H1 (cell line): ENCODE measurements at regions not wholly inside any gene's neighbourhood (a gene's known extent, or its start where the extent isn't known, plus 50 kb on each side); places are given as distances from the start of the nearest gene placed in this dataset.

Experiments
- BCL11A ChIP-seq, 2 experiments: IDR thresholded peaks; one replicate each; pipeline ENCODE4 v1.6.1; 2011; ENCODE audit warnings: low read depth in 2 of 2, low read length in 2 of 2, mild to moderate bottlenecking in 2 of 2
- CHD7 ChIP-seq: fragments of 300-600 bp; sonication (generic); IDR thresholded peaks from 2 replicates; pipeline ENCODE4 v1.7.1; 2012; ENCODE audit warnings: low read length, moderate library complexity, mild to moderate bottlenecking, inconsistent platforms; ENCODE audit not compliant: insufficient replicate concordance
- EGR1 ChIP-seq: IDR thresholded peaks from 2 replicates; pipeline ENCODE4 v1.6.1; 2011; ENCODE audit warnings: low read depth, low read length, borderline replicate concordance
- KDM5A ChIP-seq: fragments of 200-600 bp; IDR thresholded peaks from 2 replicates; pipeline ENCODE4 v1.7.1; 2012; ENCODE audit warnings: mild to moderate bottlenecking, low read length, inconsistent platforms, mixed read lengths
- PHF8 ChIP-seq: fragments of 200-600 bp; sonication (generic); conservative IDR thresholded peaks from 2 replicates; pipeline ENCODE4 v1.7.1; 2012; ENCODE audit warnings: low read depth, mild to moderate bottlenecking, inconsistent platforms, low read length, moderate library complexity
- POLR2AphosphoS5 ChIP-seq: IDR thresholded peaks from 2 replicates; pipeline ENCODE4 v1.6.1; 2011; ENCODE audit warnings: low read depth, low read length
- RBBP5 ChIP-seq: IDR thresholded peaks from 2 replicates; pipeline ENCODE4 v1.7.1; 2012; ENCODE audit warnings: low read depth, mild to moderate bottlenecking, inconsistent platforms, low read length, moderate library complexity, borderline replicate concordance
- RXRA ChIP-seq: IDR thresholded peaks from 2 replicates; pipeline ENCODE4 v1.6.1; 2011; ENCODE audit warnings: low read depth, mild to moderate bottlenecking, low read length, moderate library complexity; ENCODE audit not compliant: insufficient read depth
- SP2 ChIP-seq: IDR thresholded peaks from 2 replicates; pipeline ENCODE4 v1.6.1; 2012; ENCODE audit warnings: mild to moderate bottlenecking, low read length, inconsistent platforms
- TAF7 ChIP-seq: optimal IDR thresholded peaks from 2 replicates; pipeline ENCODE3; 2011; ENCODE audit warnings: low read depth, mild to moderate bottlenecking, inconsistent platforms, low read length, moderate library complexity, borderline replicate concordance
- TF ChIP-seq, protein P1 (sequence below): IDR thresholded peaks from 2 replicates; pipeline ENCODE4 v1.6.1; 2012; ENCODE audit warnings: inconsistent platforms

GRCh38 chr5:42268630-42269029 is 154.6 kb upstream of the GHR start (continued):
- TF ChIP-seq PHF8, result no peak
- no peak for TF ChIP-seq SP2
- TF ChIP-seq, protein P1, sequence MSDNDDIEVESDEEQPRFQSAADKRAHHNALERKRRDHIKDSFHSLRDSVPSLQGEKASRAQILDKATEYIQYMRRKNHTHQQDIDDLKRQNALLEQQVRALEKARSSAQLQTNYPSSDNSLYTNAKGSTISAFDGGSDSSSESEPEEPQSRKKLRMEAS, result no peak
- no peak for TF ChIP-seq RBBP5
- no peak for TF ChIP-seq TAF7
- no peak for TF ChIP-seq CHD7
- TF ChIP-seq BCL11A (IDR thresholded peaks at IDR 0.05; ENCODE audit: low read depth in 2 of 2, low read length in 2 of 2), result no peak
- TF ChIP-seq POLR2AphosphoS5, result no peak
- TF ChIP-seq KDM5A, result no peak
- no peak for TF ChIP-seq EGR1
- no peak for TF ChIP-seq RXRA
